ENCODE measurements at regions not wholly inside any gene's neighbourhood (a gene's known extent, or its start where the extent isn't known, plus 50 kb on each side); places are given as distances from the start of the nearest gene placed in this dataset.

- Histone ChIP-seq H3K79me2 (ENCODE audit: control insufficient read depth, insufficient read depth, low read length) (no peaks in the 10 kb centered on the region), H3K9me3 (replicated peaks; ENCODE audit: control insufficient read depth, insufficient read depth, low read length) (no peaks in the 10 kb centered on the region), H2AFZ (ENCODE audit: low read depth, low read length) (no peak overlapping the region), H3K4me3 (replicated peaks in 1 of 3; ENCODE audit: insufficient read depth in 1 of 3, low read depth in 1 of 3, low read length in 3 of 3) (no peak overlapping the region), H3K9me1 (replicated peaks; ENCODE audit: control insufficient read depth, extremely low read depth, insufficient read depth, low read length) (no peaks in the 10 kb centered on the region), H3K4me2 (ENCODE audit: insufficient read depth, low read length) (no peak overlapping the region), H4K20me1 (replicated peaks; ENCODE audit: control insufficient read depth, extremely low read depth, insufficient read depth, low read length) (no peaks in the 10 kb centered on the region), H3K9ac (replicated peaks; ENCODE audit: extremely low read depth, insufficient read depth, low read length) (no peak overlapping the region), H3K27ac (ENCODE audit: insufficient read depth, low read depth, low read length) (no peak overlapping the region), H3K4me1 (ENCODE audit: control insufficient read depth, extremely low read depth, insufficient read depth, low read length) (no peaks in the 10 kb centered on the region), H3K36me3 (ENCODE audit: control insufficient read depth in 2 of 2, extremely low read depth in 1 of 2, insufficient read depth in 2 of 2, low read length in 2 of 2) (no peaks in the 10 kb centered on the region), H3K27me3 (ENCODE audit: control insufficient read depth in 2 of 2, insufficient read depth in 2 of 2, low read length in 2 of 2) (no peaks in the 10 kb centered on the region)
- intact Hi-C loops (cut with micrococcal nuclease) (no loop called here), dilution Hi-C loops (cut with MboI; ENCODE audit: extremely low pct_ligation_motif_present, low sequenced_read_pairs) (no loop called here)
- FAIRE-seq (no peak), DNase-seq (ENCODE audit: low read depth, low spot score) (no peak)
- POLR2A ChIA-PET: no interaction called here
- BruUV-seq (replicated peaks): no TSS peak
- TF ChIP-seq EZH2 (IDR thresholded peaks at IDR 0.05; ENCODE audit: borderline replicate concordance, low read depth, low read length, severe bottlenecking) (no peak), POLR2AphosphoS5 (IDR thresholded peaks at IDR 0.05; ENCODE audit: insufficient read depth, low read depth, low read length) (no peak), FOS (IDR thresholded peaks at IDR 0.05; ENCODE audit: borderline replicate concordance, insufficient read depth, low read length) (no peak), MAX (IDR thresholded peaks at IDR 0.05; ENCODE audit: insufficient read depth, insufficient read length) (no peak), JUN (IDR thresholded peaks at IDR 0.05; ENCODE audit: borderline replicate concordance, insufficient read depth, insufficient read length, low read depth) (no peak), POLR2A (IDR thresholded peaks at IDR 0.05; ENCODE audit: low read depth, low read length) (no peak), MYC (IDR thresholded peaks at IDR 0.05; ENCODE audit: low read depth, low read length) (no peak), GATA2 (IDR thresholded peaks at IDR 0.05; ENCODE audit: insufficient read depth, insufficient read length, low read depth, low read length) (no peak)
- TF ChIP-seq, protein P1, sequence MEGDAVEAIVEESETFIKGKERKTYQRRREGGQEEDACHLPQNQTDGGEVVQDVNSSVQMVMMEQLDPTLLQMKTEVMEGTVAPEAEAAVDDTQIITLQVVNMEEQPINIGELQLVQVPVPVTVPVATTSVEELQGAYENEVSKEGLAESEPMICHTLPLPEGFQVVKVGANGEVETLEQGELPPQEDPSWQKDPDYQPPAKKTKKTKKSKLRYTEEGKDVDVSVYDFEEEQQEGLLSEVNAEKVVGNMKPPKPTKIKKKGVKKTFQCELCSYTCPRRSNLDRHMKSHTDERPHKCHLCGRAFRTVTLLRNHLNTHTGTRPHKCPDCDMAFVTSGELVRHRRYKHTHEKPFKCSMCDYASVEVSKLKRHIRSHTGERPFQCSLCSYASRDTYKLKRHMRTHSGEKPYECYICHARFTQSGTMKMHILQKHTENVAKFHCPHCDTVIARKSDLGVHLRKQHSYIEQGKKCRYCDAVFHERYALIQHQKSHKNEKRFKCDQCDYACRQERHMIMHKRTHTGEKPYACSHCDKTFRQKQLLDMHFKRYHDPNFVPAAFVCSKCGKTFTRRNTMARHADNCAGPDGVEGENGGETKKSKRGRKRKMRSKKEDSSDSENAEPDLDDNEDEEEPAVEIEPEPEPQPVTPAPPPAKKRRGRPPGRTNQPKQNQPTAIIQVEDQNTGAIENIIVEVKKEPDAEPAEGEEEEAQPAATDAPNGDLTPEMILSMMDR (IDR thresholded peaks at IDR 0.05; ENCODE audit: extremely low read depth in 1 of 2, insufficient read depth in 1 of 2, low read depth in 1 of 2, low read length in 2 of 2): no peak
- CTCF ChIA-PET: no interaction called here
These were observed 54.8 kb upstream of the DYRK2 start for GRCh38 chr12:67593461-67594330.
